ENCODE measurements at regions not wholly inside any gene's neighbourhood (a gene's known extent, or its start where the extent isn't known, plus 50 kb on each side); places are given as distances from the start of the nearest gene placed in this dataset.

DNA sequence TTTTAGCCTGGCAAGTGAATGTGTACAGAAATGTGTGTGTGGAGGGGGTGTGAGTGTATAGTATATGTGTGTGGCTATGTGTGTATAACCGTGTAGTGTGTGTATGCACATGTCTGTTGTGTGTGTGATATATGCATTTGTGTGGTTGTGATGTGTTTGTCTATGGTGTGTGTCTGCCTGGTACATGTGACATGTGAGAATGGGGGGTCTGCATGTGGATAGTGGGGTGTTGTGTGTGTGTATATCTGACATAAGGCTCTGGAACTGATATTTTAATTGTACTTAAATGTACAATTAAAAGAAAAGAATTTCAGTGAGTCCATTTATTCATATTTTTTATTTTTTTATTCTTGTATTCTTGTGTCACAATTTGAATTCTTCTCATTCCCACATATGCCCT is 57.2 kb upstream of the CNR1 start:
- DNase-seq, result no peak

DNA sequence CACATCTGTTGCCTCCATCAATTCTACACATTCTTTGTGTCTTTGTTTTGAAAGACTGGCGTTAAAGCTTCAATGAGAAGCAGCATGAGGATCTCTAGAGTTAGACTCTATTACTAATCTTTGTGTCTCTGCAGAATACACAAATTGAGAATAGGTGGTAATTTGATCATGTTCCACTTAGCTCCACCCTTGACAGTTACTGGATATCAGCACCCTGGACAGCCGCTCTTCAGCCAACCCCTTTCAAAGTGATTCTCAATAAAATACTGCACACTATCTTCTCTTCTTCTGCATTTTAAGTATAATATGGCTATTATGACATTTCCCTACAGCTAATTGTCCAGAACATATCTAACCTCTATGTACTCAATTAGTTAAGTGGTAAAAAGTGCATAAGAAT is 54.3 kb upstream of the CNR1 start:
- no peak for DNase-seq

DNA sequence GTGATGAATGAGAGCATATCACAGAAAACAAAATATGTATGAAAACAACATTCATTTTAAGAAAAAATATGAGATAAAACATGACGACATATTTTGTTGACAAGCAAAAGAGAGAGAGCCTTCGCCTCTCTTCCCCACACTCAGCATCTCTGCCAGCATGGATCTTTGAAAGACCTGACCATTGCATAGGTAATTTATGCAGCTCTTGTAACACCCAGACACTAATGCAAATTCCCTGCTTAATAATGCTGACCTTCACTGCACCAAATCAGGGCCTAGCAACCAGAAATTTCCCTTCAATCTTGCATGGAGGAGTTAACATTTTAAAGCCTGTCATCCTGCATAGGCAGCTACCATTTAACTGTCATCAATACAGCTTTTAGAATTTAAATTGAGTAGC is 50.0 kb upstream of the CNR1 start:
- DNase-seq, result no peak
